GM10266 (cell line): ENCODE measurements at regions not wholly inside any gene's neighbourhood (a gene's known extent, or its start where the extent isn't known, plus 50 kb on each side); places are given as distances from the start of the nearest gene placed in this dataset.

Experiments used
- DNase-seq: peaks from one replicate; pipeline ENCODE4 v3.0.0; 2012; ENCODE audit errors: extremely low spot score
- CTCF ChIP-seq: IDR thresholded peaks from 2 replicates; pipeline ENCODE4 v1.5.1; 2012; ENCODE audit warnings: mild to moderate bottlenecking, low read depth; ENCODE audit not compliant: control insufficient read depth, insufficient read depth; ENCODE audit errors: missing control alignments

- no peak for TF ChIP-seq CTCF
- DNase-seq, result no peak
These were observed 610.5 kb upstream of the ZNF385D start for GRCh38 chr3:22361521-22361920.

GRCh38 chr3:22364851-22365250 is 613.8 kb upstream of the ZNF385D start:
- DNase-seq, result no peak
- TF ChIP-seq CTCF, result no peak

- no peak for DNase-seq
- TF ChIP-seq CTCF, result no peak
These were observed 615.8 kb upstream of the ZNF385D start for GRCh38 chr3:22366781-22367180.

- TF ChIP-seq CTCF, result no peak
These were observed 620.0 kb upstream of the ZNF385D start for GRCh38 chr3:22371036-22371435.

GRCh38 chr3:22371607-22372291 is 620.7 kb upstream of the ZNF385D start:
- no peak for DNase-seq
- TF ChIP-seq CTCF, result no peak

More at GRCh38 chr3:22371036-22371435, 620.0 kb upstream of the ZNF385D start:
- DNase-seq, result no peak

GRCh38 chr3:22372292-22373062 is 621.5 kb upstream of the ZNF385D start:
- TF ChIP-seq CTCF, result no peak
- DNase-seq, result peak; percentile 9

- no peak for DNase-seq
- no peak for TF ChIP-seq CTCF
These were observed 622.2 kb upstream of the ZNF385D start for GRCh38 chr3:22373182-22373581.
